ENCODE measurements at regions not wholly inside any gene's neighbourhood (a gene's known extent, or its start where the extent isn't known, plus 50 kb on each side); places are given as distances from the start of the nearest gene placed in this dataset.

DNA sequence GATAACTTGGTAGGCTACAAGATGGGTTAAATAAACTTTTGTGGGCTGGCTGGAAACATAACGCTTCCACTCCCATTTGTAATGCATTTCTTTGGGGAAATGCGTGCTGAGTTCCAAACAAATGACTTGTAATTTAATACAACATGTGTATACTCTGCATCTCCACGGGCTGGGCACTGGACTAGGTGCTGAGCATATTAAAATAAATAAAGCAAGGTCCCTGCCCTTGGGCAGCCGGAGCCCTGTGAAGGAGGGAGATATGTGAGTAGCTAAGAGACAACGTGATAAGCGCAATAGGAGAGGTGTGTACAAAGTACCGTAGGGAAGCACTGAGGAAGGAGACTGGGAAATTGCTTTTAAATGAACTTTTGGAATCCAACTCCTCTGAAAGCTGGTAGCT is 147.2 kb upstream of the RBPJ start:
- TF ChIP-seq, protein P1, sequence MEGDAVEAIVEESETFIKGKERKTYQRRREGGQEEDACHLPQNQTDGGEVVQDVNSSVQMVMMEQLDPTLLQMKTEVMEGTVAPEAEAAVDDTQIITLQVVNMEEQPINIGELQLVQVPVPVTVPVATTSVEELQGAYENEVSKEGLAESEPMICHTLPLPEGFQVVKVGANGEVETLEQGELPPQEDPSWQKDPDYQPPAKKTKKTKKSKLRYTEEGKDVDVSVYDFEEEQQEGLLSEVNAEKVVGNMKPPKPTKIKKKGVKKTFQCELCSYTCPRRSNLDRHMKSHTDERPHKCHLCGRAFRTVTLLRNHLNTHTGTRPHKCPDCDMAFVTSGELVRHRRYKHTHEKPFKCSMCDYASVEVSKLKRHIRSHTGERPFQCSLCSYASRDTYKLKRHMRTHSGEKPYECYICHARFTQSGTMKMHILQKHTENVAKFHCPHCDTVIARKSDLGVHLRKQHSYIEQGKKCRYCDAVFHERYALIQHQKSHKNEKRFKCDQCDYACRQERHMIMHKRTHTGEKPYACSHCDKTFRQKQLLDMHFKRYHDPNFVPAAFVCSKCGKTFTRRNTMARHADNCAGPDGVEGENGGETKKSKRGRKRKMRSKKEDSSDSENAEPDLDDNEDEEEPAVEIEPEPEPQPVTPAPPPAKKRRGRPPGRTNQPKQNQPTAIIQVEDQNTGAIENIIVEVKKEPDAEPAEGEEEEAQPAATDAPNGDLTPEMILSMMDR (IDR thresholded peaks at IDR 0.05; ENCODE audit: borderline replicate concordance, extremely low read depth, low read length, poor library complexity, severe bottlenecking): no peak
- TF ChIP-seq EZH2 (IDR thresholded peaks at IDR 0.05; ENCODE audit: borderline replicate concordance, low read depth, low read length, severe bottlenecking): no peak
